GM19395 (cell line): ENCODE measurements at regions not wholly inside any gene's neighbourhood (a gene's known extent, or its start where the extent isn't known, plus 50 kb on each side); places are given as distances from the start of the nearest gene placed in this dataset.
"Not testable (repeated sequence)": the region's sequence is repeated elsewhere in the genome, so short reads cannot be mapped to it uniquely, and the experiment has no call there.

Source experiments
- ATAC-seq: cut with Tn5 transposase; IDR thresholded peaks from one replicate; pipeline ENCODE4 v1.9.1; 2021; ENCODE audit warnings: mild to moderate bottlenecking, moderate library complexity; ENCODE audit not compliant: unreplicated experiment

- ATAC-seq = no peak
These were observed 103.6 kb upstream of the EDEM3 start for GRCh38 chr1:184858288-184858687.

DNA sequence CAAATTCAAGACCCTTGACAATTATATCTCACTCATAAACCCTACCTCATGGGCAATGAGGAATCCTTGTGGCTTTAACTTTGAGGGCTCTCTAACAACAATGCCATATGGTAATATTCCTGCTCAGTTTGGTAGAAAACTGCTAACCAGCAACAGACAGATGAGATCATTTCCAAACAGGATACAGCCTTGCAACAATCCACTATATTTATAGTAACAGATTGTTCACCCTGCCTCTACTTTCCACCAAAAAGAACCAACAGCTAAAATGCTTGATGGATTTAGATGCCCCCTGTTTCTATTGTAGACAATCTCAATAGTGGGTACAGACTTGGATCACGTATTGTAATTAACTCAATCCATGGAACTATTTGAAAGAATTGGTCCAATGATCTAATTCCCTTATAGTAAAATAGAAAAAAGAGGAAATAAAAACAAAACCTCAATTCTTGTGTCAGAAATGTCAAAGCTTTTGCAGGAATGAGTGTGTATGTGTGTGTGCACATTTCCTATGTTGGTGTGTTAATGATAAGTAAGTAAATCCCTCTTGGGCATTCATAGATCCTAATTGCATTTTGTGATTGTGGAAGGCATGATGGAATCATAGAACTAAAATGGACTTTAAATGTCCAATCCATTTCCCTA lies 100.0 kb upstream of the EDEM3 start:
- no peak for ATAC-seq

DNA sequence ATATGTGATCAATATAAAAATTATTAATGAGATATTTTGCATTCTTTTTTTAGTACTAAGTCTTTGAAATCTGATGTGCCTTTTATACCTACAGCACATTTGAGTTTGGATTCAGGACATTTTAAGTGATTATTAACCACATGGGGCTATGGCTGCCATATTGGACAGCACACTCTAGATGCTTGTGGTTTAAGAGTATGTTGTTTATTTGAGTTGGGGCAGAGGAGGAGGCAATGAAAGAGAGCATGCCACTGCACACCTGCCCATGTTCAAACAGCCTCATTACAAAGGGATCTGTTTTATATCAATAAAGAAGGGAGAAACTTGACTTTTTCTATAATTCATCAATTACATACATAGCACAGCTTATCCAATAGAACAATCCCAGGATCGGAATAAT lies 99.4 kb upstream of the EDEM3 start:
- ATAC-seq = no peak

- no peak for ATAC-seq
These were observed 97.4 kb upstream of the EDEM3 start for GRCh38 chr1:184851822-184852746.

DNA sequence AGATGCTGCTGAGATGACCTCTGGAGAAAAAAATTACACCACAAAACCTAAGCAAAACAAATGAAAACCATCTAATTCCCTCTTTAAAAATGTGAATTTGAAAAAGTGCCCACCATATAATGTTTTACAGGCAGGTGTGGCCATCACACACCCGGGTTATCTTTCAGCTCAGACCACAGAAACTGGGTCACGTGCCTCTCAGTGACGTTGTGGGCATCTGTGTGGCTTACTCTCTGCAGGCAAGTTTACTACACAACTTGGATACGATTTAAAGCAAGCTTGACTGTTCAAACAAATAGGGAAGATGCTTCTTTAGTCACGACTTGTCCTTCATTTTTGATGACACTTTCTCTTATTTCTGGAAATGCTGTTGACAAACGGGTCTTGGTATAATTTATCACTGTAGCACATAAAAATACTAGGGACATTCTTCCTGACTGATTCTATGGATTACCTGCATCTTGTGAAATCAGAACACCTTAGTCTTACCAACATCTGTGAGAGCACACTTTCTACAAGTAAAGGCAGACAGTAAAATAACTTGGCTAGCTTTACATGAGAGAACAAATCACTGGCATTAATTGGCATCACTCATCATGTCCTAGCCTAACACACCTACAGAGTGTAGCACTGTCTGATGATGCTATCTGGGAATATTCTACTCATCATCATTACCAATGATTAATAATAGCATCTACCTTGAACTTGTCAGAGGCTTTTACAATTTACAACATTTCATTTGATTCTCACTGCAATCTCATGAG lies 89.3 kb upstream of the EDEM3 start:
- ATAC-seq = peak; percentile 99

GRCh38 chr1:184840596-184840995 lies 85.9 kb upstream of the EDEM3 start:
- ATAC-seq = no peak

GRCh38 chr1:184838504-184838951 lies 83.9 kb upstream of the EDEM3 start:
- ATAC-seq = no peak

DNA sequence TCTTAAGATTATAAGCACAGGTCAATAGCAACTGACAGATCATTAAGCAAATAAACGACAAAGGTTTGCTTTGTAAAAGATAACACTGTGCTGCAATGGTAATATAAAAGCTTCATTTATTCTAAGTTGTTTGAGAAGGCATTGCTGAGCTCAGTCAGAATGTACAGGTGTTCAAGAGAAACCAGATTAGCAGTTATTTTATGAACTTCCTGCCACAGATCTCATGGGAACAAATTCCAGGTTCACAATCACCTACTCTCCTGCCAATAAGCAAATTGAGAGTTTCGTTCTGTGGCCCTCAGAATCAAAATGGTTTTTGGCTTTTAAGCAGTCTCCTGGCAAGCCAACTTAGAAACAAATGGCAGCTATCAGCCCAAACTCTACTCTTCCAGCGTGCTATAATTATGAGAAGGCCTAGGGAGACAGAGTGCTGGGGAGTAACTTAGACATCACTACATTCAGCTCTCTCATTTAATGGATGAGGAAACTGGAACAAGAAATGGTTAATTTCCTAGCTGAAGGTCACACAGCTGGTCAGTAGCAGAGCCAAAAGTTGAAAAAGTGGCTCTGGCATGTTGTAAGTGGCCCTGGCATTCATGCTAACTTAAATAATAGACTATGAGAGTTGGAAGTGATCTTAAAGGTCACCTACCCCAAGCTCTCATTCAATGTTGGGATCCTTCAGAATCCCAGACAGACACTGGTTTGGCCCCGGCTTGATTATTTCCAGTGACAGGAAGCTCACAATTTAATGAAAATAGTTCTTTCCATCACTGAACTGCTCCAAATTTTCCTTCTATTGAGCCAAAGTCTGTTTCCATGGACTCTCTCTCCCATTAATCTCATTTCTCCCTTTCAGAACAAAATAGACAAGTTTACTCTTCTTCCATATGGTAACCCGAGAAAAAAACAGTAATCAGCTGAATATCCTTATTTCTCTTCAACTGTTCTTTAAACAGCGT lies 82.6 kb upstream of the EDEM3 start:
- no peak for ATAC-seq

DNA sequence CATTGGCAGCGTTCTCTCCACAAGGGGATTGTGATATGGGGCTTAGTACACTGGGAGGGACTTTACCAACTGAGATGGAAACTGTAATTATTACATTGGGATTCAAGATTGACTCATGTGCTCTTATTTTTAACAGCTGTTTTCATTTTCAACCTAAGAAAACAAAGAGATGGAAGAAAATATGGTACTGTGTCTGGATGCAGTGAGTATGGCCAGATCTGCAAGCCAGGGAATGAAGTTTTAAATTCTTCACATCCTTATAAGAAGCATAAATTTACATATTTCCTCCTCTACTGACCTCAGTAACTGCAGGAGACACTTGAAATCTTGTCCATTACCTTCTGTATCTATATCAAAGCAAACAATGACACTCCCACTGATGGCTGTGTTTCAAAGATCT lies 81.5 kb upstream of the EDEM3 start:
- ATAC-seq = no peak

DNA sequence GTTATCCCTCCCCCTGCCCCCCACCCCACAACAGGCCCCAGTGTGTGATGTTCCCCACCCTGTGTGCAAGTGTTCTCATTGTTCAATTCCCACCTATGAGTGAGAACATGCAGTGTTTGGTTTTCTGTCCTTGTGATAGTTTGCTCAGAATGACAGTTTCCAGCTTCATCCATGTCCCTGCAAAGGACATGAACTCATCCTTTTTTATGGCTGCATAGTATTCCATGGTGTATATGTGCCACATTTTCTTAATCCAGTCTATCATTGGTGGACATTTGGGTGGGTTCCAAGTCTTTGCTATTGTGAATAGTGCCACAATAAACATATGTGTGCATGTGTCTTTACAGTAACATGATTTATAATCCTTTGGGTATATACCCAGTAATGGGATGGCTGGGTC lies 79.3 kb upstream of the EDEM3 start:
- ATAC-seq = not testable (repeated sequence)

- ATAC-seq = no peak
These were observed 77.9 kb upstream of the EDEM3 start for GRCh38 chr1:184832517-184832916.

GRCh38 chr1:184829496-184829895 lies 74.8 kb upstream of the EDEM3 start:
- not testable (repeated sequence) for ATAC-seq

- ATAC-seq = no peak
These were observed 73.7 kb upstream of the EDEM3 start for GRCh38 chr1:184828369-184828717.

DNA sequence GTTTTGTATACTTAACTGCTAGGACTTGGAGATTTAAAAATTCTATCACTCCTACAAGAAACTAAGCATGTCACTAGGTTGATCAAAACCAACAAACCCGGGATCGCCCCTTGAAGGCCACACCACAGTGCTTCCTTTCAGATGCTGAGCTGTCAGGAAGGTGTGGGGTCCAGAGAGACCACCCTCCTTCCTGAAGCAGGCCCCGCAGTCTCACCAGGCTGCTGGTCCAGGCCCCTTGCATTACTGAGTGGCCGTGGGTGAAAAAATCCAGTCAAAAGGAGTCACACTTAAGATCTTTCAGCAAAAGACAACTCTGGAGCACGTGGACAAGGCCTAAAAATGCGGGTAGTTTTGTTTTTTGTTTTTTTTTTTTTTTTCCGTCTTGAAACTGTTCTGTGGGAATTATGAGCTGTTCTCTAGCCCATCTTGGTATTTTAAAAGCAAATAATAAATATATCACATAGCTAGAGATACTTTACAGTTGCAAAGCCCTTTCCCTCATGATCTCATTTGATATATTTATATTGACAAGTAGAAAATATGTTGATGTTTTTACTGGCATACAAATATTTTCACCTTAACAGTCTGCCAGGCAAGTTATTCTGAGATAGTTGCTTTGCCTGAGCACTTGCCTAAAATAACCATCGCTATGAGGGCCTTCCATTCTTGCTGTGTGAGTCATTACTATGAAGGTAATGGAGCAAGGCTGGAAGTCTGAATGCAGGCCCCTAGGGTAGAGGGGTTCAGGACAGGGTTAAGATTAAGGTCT lies 73.1 kb upstream of the EDEM3 start:
- ATAC-seq = no peak

- no peak for ATAC-seq
These were observed 71.3 kb upstream of the EDEM3 start for GRCh38 chr1:184826001-184826400.

DNA sequence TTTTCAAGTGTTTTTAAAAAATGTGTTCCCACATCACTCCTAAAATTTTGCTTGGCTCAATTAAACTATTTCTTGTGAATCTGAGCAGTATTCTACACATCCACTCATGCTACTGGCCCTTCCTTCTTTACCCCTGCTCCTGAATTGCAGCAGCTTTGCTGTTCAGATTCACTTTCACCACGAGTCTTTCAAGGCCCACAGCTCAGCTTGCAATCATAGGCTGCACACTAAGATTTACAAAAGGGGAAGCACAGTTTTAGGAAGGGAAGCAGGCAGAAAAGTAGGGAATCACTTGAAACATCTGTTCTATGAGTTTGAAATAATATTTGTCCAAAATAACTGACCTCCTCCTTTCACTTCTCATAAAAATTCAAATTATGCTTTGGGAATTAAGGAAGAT lies 70.9 kb upstream of the EDEM3 start:
- ATAC-seq = peak; percentile 69

- no peak for ATAC-seq
These were observed 70.1 kb upstream of the EDEM3 start for GRCh38 chr1:184824691-184825323.

- ATAC-seq = no peak
These were observed 68.4 kb upstream of the EDEM3 start for GRCh38 chr1:184823080-184823479.

- no peak for ATAC-seq
These were observed 67.6 kb upstream of the EDEM3 start for GRCh38 chr1:184822267-184822666.
